Muscle of arm (tissue), 1 donor: ENCODE measurements at regions not wholly inside any gene's neighbourhood (a gene's known extent, or its start where the extent isn't known, plus 50 kb on each side); places are given as distances from the start of the nearest gene placed in this dataset.

ENCODE experiments used
- DNase-seq: peaks from one replicate; pipeline ENCODE4 v3.0.0-alpha.2; 2013

DNA sequence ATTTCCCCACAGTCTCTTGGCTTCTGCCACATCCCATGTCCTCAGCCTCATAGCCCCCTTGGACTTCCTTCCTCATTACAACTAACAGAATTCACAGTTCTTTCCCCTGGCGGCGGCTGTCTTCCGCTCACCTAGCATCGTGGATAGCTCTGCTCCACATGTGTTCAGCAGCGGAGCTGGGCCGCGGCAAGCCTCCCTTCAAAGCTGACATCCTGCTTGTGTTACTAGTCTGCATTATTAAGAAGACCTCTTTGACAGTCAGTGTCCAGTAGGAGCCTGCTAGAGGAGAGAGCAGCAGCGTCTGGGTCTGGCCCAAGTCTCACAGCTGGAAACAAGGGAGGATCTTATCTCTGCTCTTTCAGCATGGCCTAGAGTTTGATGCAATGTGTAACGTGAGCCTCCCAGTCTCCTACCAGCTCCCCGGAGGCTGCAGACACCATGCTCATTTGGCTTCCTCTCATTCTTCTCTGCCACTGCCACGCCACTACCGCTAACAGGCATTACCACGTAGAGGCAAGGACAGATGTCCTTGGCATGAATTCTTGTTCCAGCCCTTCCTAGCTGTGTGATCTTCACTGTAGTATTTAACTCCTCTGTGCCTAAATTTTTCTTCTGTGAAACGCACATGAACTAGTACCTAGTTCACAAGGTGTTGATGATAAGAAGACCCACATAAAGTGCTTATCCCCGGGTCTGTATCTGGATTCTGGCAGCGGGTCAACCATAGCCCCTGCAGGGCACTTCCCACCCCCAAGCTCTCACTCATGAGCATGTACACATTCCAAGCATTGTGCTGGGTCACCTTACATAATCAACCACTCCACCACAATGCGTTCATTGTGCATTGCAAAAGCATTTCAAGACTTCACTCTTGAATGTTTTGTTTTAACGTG is 107.1 kb upstream of the BACH2 start:
- DNase-seq = peak; percentile 34

GRCh38 chr6:90402831-90403192 is 106.2 kb upstream of the BACH2 start:
- DNase-seq = no peak

DNA sequence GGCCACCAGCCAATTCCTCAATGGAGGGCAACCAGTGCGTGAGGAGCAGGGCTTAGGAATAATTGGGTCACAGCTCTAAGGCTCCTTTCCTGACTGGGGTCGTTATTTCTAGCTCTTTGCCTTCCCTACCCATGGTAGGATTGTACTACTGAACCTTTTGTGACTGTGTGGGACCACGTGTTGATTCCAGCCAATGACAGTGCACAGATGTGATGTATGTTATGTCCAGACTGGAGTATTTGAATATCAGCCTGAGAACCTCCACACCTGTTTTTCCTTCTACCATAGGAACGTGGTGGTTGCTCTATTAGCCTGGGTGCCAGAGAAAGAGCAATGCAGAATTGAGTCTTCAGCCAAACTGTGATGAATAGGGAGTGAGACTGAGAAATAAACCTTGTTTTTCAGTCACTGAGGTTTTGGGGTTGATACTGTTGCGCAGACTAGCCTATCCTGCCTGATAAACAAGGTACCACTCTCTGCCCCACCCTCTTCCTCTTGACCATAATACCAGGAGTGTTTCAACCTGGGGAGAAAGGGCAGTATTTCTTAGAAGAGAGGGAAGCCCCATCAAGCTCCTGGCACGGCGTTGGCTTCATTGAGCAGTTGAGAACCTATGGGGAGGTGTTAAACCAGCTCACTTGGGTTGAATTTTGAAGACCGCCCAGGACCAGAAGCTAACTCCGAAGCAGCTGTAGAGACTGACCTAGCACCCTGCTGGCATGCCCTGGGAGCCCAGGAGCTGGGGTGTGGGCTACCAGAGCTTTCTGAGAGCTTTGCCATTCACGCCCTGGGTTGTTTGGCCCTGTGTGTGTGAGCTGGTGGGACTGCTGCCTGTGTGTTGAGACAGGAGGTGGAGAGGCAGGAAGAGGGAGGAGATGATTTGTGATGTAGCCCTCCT is 105.5 kb upstream of the BACH2 start:
- no peak for DNase-seq

DNA sequence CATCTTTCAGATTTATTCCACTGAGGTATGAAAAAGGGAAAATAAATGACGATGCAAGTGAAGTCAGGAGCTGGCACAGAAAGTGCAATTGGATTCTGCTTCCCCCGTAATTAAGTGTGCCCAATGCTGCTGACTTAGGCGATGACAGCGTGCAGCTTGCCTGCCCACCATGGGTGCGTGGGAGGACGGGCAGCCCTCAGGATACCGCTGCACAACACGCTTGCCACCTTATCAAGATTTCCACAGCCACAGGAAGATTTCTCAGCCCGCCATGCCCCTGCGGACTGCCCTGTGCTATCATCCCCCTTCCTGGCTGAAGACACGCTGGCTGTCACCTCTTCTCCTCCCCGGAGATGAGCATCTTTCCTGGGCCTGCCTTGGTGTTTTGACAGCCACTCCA is 103.3 kb upstream of the BACH2 start:
- no peak for DNase-seq

- no peak for DNase-seq
These were observed 101.5 kb upstream of the BACH2 start for GRCh38 chr6:90397929-90398674.

DNA sequence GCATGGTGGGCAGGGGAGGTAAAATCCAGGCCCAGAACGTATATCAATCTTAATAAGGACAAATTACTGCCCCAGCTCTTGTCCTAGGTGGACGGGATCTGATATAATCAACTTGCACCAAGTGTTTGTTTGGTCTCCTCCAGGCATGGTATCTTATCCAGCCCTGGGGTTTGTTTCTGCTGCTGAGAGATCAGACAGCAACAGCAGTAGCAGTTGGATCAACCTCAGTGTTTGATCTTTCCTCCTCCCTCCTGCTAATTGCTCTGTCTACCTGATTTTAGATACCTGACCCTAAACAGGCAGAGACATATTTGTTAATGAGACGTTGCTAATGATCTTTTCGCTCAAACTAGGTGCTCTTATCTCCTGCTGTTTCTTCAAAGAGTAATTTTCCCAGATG is 100.4 kb upstream of the BACH2 start:
- no peak for DNase-seq

- DNase-seq = peak; percentile 70
These were observed 96.7 kb upstream of the BACH2 start for GRCh38 chr6:90393232-90393884.

DNA sequence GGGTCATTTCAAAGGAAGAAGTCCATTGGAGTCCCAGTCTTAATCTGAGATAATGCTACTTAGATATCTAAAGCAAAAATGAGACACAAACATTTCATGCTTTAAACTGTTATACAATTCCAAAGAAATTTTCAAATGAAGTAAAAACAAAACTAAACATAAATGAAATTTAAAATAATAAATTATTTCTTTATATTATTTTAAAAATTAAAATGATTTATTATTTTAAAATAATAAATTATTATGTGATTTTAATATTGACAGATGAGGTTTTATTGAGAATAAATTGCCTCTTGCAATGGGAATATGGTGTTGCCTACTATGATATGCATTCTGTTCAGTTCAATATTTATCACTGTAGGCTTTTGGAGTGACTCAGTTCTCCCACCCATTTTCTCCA is 93.7 kb upstream of the BACH2 start:
- no peak for DNase-seq

DNA sequence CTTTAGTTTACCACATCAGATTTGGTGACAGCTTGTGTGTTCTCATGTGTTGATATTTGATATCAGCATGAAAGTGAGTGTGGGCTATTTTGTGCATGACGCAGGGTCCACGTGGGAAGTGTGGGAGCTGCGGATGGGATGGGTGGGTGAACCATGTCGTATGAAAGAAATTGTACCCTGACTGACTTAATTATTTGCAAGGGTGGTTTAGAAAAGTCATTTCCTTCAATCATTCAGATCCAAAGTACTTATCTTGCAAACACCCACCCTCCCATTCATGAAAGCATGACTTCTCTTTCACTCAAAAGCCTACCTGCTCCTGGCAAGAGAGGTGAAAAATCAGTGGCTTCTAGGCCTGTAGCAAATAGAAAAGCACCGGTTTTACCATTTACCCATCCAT is 91.8 kb upstream of the BACH2 start:
- no peak for DNase-seq

DNA sequence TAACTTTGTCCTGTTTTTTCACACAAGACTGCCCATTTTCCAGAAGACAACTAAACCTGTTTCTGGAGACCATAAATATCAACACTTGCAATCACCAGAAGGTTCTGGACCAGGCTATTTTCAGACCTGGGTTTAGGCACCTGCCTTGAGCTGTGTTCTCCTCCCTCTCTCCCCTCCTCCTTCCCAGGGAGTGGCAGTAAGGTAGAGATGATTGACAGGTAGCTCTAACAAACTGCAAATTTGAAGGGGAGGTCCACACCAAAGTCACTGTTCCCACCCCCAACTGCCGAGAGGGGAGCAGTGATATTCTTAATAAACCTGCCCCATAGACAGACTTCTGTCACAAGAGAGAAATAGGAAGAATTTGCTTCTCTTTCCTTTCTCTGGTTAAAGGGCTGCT is 91.2 kb upstream of the BACH2 start:
- no peak for DNase-seq

DNA sequence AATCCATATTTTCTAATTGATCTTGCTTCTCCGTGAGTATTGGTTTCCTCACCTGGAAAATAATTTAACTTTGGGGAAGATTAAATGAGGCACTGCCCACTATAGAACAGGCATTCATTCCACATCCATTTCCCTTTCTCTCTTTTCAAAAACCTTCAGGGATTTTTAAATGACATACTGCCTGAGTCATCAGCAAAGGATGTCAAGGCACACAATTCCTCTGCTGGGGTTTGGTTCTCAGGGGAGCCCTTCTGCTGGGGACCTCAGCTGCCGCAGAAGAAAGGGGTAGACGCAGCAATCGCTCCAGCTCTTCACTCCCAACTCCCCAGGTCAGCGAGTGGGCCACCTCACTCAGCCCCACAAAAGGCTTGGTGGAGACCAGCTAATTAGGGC is 90.7 kb upstream of the BACH2 start:
- no peak for DNase-seq

GRCh38 chr6:90386399-90387382 is 90.0 kb upstream of the BACH2 start:
- no peak for DNase-seq

DNA sequence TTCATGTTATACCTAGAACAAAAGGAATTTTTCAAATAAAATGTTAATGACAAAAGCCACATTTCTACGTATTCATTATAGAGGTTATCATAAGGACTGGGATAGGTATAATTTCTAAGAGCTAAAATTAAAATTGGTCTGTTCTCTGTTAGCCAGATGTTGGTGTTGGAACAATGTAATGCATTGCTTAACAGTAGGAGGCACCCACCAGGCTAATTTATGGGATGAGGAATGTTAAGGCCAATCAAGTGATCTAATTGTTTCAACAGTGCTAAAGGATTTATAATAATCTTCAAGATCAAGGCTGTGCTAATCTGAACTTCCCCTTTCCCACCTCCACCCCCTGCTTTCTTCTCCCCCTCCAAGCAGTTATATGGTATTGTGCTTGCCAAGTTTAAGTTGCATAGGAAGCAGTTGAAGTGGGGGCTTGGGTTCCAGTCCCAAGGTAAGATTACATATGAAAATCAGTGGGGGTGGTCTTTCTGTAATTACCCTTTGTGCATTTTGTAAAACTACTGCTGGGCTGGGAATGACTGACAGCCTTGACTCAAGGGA is 89.2 kb upstream of the BACH2 start:
- DNase-seq = no peak

DNA sequence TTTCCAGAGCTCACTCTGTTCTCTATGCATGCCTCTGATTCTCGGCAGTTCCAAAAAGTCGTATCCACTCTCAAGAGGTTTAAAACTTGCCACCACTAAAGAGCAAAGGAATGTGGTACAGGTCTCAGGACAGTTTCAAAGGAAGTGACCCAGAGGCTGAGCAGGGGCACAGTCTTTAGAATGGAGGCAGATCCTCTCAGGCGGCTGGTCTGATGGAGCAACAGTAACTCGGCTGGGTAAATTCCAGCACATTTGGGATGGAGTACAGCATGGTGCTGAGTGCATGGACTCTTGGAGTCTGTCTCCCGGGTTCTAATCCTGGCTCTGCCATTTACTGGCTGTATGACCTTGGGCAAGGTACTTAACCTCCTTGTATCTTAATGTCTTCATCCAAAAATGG is 88.1 kb upstream of the BACH2 start:
- DNase-seq = no peak

- no peak for DNase-seq
These were observed 86.7 kb upstream of the BACH2 start for GRCh38 chr6:90383196-90383822.

DNA sequence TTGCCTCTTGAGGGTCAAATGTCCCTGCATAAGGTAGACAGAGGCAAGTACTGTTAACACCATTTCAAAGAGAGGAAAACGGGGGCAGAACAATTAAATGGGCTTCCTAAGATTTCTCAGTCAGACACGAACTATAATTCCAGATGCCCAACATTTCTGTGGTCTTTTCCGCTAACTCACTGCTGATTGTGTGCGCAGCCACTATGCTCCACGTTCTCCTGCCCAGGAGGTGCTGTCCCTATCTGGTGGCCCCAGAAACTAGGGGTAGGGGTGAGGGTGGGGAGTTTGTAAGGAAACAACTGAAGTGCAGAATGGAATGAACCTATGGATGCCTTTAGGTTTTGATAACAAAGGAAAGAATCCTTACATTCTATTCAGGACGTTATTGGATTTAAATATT is 86.1 kb upstream of the BACH2 start:
- no peak for DNase-seq

DNA sequence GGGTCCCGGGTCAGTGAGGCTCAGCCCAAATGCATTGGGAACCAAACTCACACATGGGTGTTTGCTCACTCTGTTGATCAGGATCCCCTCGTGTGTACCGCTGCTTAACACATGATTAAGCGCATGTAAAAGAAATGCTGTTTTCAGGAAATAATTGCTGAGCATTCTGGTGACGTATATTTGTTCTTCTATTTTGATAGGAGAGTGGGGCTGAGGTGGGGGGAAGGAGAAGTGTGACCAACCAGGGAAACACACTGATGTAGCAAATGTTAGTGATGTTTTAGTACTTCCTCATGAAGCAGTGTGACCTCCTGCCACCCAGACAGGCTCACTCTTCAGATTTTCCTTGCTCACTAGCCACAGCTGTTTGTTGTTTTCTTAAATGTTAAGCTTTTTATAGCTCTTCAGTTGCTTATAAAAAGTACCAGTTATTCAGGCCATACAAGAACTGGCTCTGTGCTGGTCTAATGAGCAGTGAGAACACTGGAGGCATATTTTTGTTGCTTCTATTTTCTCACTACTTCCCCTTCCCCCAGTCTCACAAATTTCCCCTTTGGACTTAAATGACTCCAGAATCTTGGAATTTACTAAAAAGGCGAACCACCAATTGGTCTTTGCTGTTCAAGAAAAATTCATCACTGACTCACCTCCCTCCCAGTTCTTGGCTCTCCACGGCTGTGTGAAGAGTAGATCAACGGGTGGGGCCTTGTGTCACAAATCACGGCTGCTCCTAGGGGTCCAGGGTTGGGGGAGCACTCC is 79.2 kb upstream of the BACH2 start:
- DNase-seq = no peak

GRCh38 chr6:90374201-90374600 is 77.6 kb upstream of the BACH2 start:
- no peak for DNase-seq

GRCh38 chr6:90372885-90373284 is 76.2 kb upstream of the BACH2 start:
- DNase-seq = no peak
